Liver (tissue), 8 donors: ENCODE measurements at regions not wholly inside any gene's neighbourhood (a gene's known extent, or its start where the extent isn't known, plus 50 kb on each side); places are given as distances from the start of the nearest gene placed in this dataset.

Experiments used
- DNase-seq: peaks from one replicate; pipeline ENCODE4 v3.0.0-alpha.2; 2017; ENCODE audit warnings: low spot score
- H3K27ac ChIP-seq, 2 donors: one replicate each; pipeline ENCODE4 v1.7.0; 2013; ENCODE audit warnings: inconsistent platforms in 2 of 2, low read length in 2 of 2, control low read depth in 1 of 2, low read depth in 1 of 2, mild to moderate bottlenecking in 1 of 2
- H3K27me3 ChIP-seq, 4 donors: one replicate each; pipeline versions ENCODE4 v1.6.1 to v1.7.0; 2013; ENCODE audit warnings: low read length in 3 of 4, inconsistent platforms in 1 of 4, mild to moderate bottlenecking in 1 of 4, moderate library complexity in 1 of 4; ENCODE audit not compliant: control insufficient read depth in 4 of 4, insufficient read depth in 4 of 4
- H3K36me3 ChIP-seq, 4 donors: one replicate each; pipeline versions ENCODE4 v1.6.1 to v1.7.0; 2013; ENCODE audit warnings: low read length in 3 of 4, mild to moderate bottlenecking in 3 of 4, low read depth in 1 of 4, moderate library complexity in 1 of 4; ENCODE audit not compliant: control insufficient read depth in 4 of 4, insufficient read depth in 3 of 4
- H3K4me1 ChIP-seq, 4 donors: one replicate each; pipeline versions ENCODE4 v1.6.1 to v1.7.0; 2013; ENCODE audit warnings: low read length in 3 of 4, mild to moderate bottlenecking in 3 of 4, moderate library complexity in 1 of 4; ENCODE audit not compliant: control insufficient read depth in 4 of 4, insufficient read depth in 4 of 4
- H3K4me3 ChIP-seq, 3 donors: one replicate each; pipeline versions ENCODE4 v1.6.1 to v1.7.0; 2013; ENCODE audit warnings: low read length in 3 of 3, control low read depth in 1 of 3, low read depth in 1 of 3, mild to moderate bottlenecking in 1 of 3
- H3K9ac ChIP-seq, 2 donors: one replicate each; pipeline ENCODE4 v1.7.0; 2013; ENCODE audit warnings: low read length in 2 of 2, mild to moderate bottlenecking in 2 of 2, moderate library complexity in 2 of 2, control low read depth in 1 of 2, low read depth in 1 of 2
- H3K9me3 ChIP-seq, 4 donors: one replicate each; pipeline versions ENCODE4 v1.6.1 to v1.7.0; 2013; ENCODE audit warnings: low read length in 3 of 4; ENCODE audit not compliant: control insufficient read depth in 4 of 4
- ATF3 ChIP-seq: IDR thresholded peaks from 2 replicates; pipeline ENCODE4 v1.6.1; 2016; ENCODE audit warnings: antibody characterized with exemption
- CTCF ChIP-seq: fragments of 150-350 bp; IDR thresholded peaks from 2 replicates; pipeline ENCODE4 v1.5.1; 2017; ENCODE audit warnings: improper control_type of control experiment, low read depth, low read length; ENCODE audit not compliant: missing input control
- EGR1 ChIP-seq, 2 donors: IDR thresholded peaks; 2 replicates each; pipeline ENCODE4 v1.6.1; 2016 to 2018; ENCODE audit warnings: antibody characterized with exemption in 2 of 2, low read depth in 2 of 2
- FOXA1 ChIP-seq: IDR thresholded peaks from 2 replicates; pipeline ENCODE4 v1.6.1; 2016; ENCODE audit warnings: antibody characterized with exemption
- FOXA2 ChIP-seq: IDR thresholded peaks from 2 replicates; pipeline ENCODE4 v1.6.1; 2016; ENCODE audit warnings: antibody characterized with exemption
- HNF4A ChIP-seq, 2 donors: conservative IDR thresholded peaks; 2 replicates each; pipeline ENCODE4 v1.6.1; 2016; ENCODE audit warnings: antibody characterized with exemption in 2 of 2, mild to moderate bottlenecking in 2 of 2
- HNF4G ChIP-seq: IDR thresholded peaks from 2 replicates; pipeline ENCODE4 v1.6.1; 2016; ENCODE audit warnings: antibody characterized with exemption
- JUND ChIP-seq, 2 donors: IDR thresholded peaks; 2 replicates each; pipeline ENCODE4 v1.6.1; 2016; ENCODE audit warnings: antibody characterized with exemption in 2 of 2
- MAX ChIP-seq: IDR thresholded peaks from 2 replicates; pipeline ENCODE4 v1.6.1; 2016; ENCODE audit warnings: antibody characterized with exemption
- NR2F2 ChIP-seq: IDR thresholded peaks from 2 replicates; pipeline ENCODE4 v1.6.1; 2016; ENCODE audit warnings: antibody characterized with exemption
- RAD21 ChIP-seq, 2 donors: IDR thresholded peaks; 2 replicates each; pipeline ENCODE4 v1.6.1; 2016; ENCODE audit warnings: antibody characterized with exemption in 2 of 2, mild to moderate bottlenecking in 2 of 2
- REST ChIP-seq: IDR thresholded peaks from 2 replicates; pipeline ENCODE4 v1.6.1; 2016; ENCODE audit warnings: antibody characterized with exemption, mild to moderate bottlenecking
- RXRA ChIP-seq, 2 donors: IDR thresholded peaks; 2 replicates each; pipeline ENCODE4 v1.6.1; 2017 to 2018; ENCODE audit warnings: antibody characterized with exemption in 2 of 2, mild to moderate bottlenecking in 1 of 2
- SP1 ChIP-seq: IDR thresholded peaks from 2 replicates; pipeline ENCODE4 v1.6.1; 2018; ENCODE audit warnings: antibody characterized with exemption, mild to moderate bottlenecking
- TAF1 ChIP-seq: conservative IDR thresholded peaks from 2 replicates; pipeline ENCODE4 v1.6.1; 2016; ENCODE audit warnings: antibody characterized with exemption, mild to moderate bottlenecking
- YY1 ChIP-seq: IDR thresholded peaks from 2 replicates; pipeline ENCODE4 v1.6.1; 2016; ENCODE audit warnings: antibody characterized with exemption, mild to moderate bottlenecking
- ZBTB33 ChIP-seq: IDR thresholded peaks from 2 replicates; pipeline ENCODE4 v1.6.1; 2016; ENCODE audit warnings: antibody characterized with exemption
- WGBS: extraction: QIAGEN DNeasy Blood & Tissue Kit; methylation state at CpG from one replicate; pipeline ENCODE4 v1.1.7; 2013; 5-methylcytosine and 5-hydroxymethylcytosine counted together
- donor health status: healthy.
- donor health status: healthy.
- donor health status: healthy.
- donor health status: healthy.
- donor health status: healthy.

GRCh38 chr13:39886336-39886735 lies 230.9 kb downstream of the COG6 start:
- TF ChIP-seq ATF3 (no peak), TAF1 (no peak), CTCF (no peak), JUND (IDR thresholded peaks at IDR 0.05) (no peak), RAD21 (IDR thresholded peaks at IDR 0.05) (no peak), SP1 (no peak), FOXA2 (no peak), REST (no peak), NR2F2 (no peak), YY1 (no peak), RXRA (IDR thresholded peaks at IDR 0.05) (no peak), MAX (no peak), HNF4A (conservative IDR thresholded peaks at IDR 0.05) (no peak), FOXA1 (no peak), HNF4G (no peak)

GRCh38 chr13:39887387-39887786 lies 231.9 kb downstream of the COG6 start:
- no peaks in the 10 kb centered on the region for H3K4me1 ChIP-seq
- 85% methylated on average over 2 of the region's 2 CpGs for WGBS
- no peak overlapping the region for H3K9ac ChIP-seq
- H3K27ac ChIP-seq = no peak overlapping the region
- H3K36me3 ChIP-seq = no peaks in the 10 kb centered on the region
- no peak for DNase-seq
- no peak overlapping the region for H3K4me3 ChIP-seq
- no peaks in the 10 kb centered on the region for H3K27me3 ChIP-seq
- peaks cover 0 to 8% (median 2%) of the 10 kb centered on the region in 4 donors for H3K9me3 ChIP-seq
- no peak for TF ChIP-seq ZBTB33
- TF ChIP-seq EGR1 (IDR thresholded peaks at IDR 0.05; ENCODE audit: low read depth in 2 of 2) = no peak

More at GRCh38 chr13:39886336-39886735, 230.9 kb downstream of the COG6 start:
- no peak for DNase-seq
- Histone ChIP-seq H3K36me3 (no peaks in the 10 kb centered on the region), H3K9me3 (peaks cover 0 to 8% (median 2%) of the 10 kb centered on the region in 4 donors), H3K27me3 (peaks cover 0 to 3% (median 0%) of the 10 kb centered on the region in 4 donors), H3K4me3 (no peak overlapping the region), H3K9ac (no peak overlapping the region), H3K4me1 (no peaks in the 10 kb centered on the region), H3K27ac (no peak overlapping the region)
